ENCODE measurements at regions not wholly inside any gene's neighbourhood (a gene's known extent, or its start where the extent isn't known, plus 50 kb on each side); places are given as distances from the start of the nearest gene placed in this dataset.

DNA sequence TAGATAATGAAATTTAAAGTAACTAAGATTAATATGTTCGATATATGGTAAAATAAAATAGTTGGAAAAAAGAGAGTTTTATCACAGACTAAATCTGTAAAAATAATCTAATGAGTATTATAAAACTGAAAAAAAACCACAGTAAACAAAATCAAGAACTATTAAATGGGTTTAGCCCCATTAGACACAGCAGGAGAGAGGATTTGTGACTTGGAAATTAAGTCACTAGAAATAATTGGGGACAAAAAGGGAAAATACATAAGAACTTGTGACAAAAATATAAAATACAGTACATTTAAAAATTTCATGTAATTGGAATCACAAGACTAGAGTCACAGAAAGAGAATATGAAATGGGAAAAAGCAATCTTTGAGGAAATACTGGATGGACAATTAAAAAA lies 1114.6 kb upstream of the KLHL29 start (continued):
- no peak for TF ChIP-seq SIX1 (CRISPR knock-in tag; IDR thresholded peaks at IDR 0.05; ENCODE audit: borderline replicate concordance)
- no peak for TF ChIP-seq KLF12 (CRISPR knock-in tag; IDR thresholded peaks at IDR 0.05; ENCODE audit: borderline replicate concordance)
- TF ChIP-seq, protein P1, sequence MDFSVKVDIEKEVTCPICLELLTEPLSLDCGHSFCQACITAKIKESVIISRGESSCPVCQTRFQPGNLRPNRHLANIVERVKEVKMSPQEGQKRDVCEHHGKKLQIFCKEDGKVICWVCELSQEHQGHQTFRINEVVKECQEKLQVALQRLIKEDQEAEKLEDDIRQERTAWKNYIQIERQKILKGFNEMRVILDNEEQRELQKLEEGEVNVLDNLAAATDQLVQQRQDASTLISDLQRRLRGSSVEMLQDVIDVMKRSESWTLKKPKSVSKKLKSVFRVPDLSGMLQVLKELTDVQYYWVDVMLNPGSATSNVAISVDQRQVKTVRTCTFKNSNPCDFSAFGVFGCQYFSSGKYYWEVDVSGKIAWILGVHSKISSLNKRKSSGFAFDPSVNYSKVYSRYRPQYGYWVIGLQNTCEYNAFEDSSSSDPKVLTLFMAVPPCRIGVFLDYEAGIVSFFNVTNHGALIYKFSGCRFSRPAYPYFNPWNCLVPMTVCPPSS (IDR thresholded peaks at IDR 0.05) = no peak
- TF ChIP-seq, protein P2, sequence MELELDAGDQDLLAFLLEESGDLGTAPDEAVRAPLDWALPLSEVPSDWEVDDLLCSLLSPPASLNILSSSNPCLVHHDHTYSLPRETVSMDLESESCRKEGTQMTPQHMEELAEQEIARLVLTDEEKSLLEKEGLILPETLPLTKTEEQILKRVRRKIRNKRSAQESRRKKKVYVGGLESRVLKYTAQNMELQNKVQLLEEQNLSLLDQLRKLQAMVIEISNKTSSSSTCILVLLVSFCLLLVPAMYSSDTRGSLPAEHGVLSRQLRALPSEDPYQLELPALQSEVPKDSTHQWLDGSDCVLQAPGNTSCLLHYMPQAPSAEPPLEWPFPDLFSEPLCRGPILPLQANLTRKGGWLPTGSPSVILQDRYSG (CRISPR knock-in tag; IDR thresholded peaks at IDR 0.05) = no peak

DNA sequence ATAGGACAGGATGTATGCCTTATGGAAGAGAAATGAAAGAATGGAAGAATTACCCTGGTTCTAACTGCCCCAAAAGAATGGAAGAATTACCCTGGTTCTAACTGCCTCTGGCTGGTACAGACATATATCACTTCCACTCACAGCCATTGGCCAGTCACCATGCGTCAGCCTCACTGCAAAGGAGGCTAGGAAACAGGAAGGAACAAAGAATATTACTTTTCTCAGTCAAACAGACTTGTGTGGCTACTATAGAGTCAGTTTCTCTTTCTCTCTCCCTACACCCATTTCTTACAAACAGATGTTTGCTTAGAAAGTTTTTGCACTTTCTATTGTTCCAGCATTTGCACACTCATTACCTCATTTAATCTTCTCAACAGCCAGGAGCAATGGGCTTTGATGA lies 1111.1 kb upstream of the KLHL29 start:
- TF ChIP-seq PHF21A (CRISPR knock-in tag; IDR thresholded peaks at IDR 0.05) (no peak), SOX5 (CRISPR knock-in tag; IDR thresholded peaks at IDR 0.05; ENCODE audit: borderline replicate concordance) (no peak), KLF6 (CRISPR knock-in tag; IDR thresholded peaks at IDR 0.05) (no peak), ZNF256 (CRISPR knock-in tag; conservative IDR thresholded peaks at IDR 0.05) (no peak)
- TF ChIP-seq, protein P3, sequence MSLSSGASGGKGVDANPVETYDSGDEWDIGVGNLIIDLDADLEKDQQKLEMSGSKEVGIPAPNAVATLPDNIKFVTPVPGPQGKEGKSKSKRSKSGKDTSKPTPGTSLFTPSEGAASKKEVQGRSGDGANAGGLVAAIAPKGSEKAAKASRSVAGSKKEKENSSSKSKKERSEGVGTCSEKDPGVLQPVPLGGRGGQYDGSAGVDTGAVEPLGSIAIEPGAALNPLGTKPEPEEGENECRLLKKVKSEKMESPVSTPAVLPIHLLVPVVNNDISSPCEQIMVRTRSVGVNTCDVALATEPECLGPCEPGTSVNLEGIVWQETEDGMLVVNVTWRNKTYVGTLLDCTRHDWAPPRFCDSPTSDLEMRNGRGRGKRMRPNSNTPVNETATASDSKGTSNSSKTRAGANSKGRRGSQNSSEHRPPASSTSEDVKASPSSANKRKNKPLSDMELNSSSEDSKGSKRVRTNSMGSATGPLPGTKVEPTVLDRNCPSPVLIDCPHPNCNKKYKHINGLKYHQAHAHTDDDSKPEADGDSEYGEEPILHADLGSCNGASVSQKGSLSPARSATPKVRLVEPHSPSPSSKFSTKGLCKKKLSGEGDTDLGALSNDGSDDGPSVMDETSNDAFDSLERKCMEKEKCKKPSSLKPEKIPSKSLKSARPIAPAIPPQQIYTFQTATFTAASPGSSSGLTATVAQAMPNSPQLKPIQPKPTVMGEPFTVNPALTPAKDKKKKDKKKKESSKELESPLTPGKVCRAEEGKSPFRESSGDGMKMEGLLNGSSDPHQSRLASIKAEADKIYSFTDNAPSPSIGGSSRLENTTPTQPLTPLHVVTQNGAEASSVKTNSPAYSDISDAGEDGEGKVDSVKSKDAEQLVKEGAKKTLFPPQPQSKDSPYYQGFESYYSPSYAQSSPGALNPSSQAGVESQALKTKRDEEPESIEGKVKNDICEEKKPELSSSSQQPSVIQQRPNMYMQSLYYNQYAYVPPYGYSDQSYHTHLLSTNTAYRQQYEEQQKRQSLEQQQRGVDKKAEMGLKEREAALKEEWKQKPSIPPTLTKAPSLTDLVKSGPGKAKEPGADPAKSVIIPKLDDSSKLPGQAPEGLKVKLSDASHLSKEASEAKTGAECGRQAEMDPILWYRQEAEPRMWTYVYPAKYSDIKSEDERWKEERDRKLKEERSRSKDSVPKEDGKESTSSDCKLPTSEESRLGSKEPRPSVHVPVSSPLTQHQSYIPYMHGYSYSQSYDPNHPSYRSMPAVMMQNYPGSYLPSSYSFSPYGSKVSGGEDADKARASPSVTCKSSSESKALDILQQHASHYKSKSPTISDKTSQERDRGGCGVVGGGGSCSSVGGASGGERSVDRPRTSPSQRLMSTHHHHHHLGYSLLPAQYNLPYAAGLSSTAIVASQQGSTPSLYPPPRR (CRISPR knock-in tag; IDR thresholded peaks at IDR 0.05; ENCODE audit: borderline replicate concordance) = no peak
- TF ChIP-seq, protein P4, sequence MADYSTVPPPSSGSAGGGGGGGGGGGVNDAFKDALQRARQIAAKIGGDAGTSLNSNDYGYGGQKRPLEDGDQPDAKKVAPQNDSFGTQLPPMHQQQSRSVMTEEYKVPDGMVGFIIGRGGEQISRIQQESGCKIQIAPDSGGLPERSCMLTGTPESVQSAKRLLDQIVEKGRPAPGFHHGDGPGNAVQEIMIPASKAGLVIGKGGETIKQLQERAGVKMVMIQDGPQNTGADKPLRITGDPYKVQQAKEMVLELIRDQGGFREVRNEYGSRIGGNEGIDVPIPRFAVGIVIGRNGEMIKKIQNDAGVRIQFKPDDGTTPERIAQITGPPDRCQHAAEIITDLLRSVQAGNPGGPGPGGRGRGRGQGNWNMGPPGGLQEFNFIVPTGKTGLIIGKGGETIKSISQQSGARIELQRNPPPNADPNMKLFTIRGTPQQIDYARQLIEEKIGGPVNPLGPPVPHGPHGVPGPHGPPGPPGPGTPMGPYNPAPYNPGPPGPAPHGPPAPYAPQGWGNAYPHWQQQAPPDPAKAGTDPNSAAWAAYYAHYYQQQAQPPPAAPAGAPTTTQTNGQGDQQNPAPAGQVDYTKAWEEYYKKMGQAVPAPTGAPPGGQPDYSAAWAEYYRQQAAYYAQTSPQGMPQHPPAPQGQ (CRISPR knock-in tag; IDR thresholded peaks at IDR 0.05; ENCODE audit: borderline replicate concordance) = no peak
- Histone ChIP-seq H3K4me3 (replicated peaks in 1 of 3; ENCODE audit: insufficient read depth in 1 of 3, low read depth in 2 of 3, low read length in 3 of 3) (no peak overlapping the region), H3K36me3 (replicated peaks in 1 of 2; ENCODE audit: control insufficient read depth in 1 of 2, insufficient read depth in 2 of 2, low read length in 2 of 2) (no peaks in the 10 kb centered on the region), H2AFZ (ENCODE audit: low read length) (no peak overlapping the region), H3K27me3 (ENCODE audit: control insufficient read depth in 1 of 2, insufficient read depth in 2 of 2, low read length in 2 of 2) (no peaks in the 10 kb centered on the region), H3K79me2 (ENCODE audit: insufficient read depth, low read length) (no peaks in the 10 kb centered on the region), H3K9ac (ENCODE audit: insufficient read depth, low read depth, low read length) (no peak overlapping the region), H4K20me1 (ENCODE audit: insufficient read depth, low read length) (no peaks in the 10 kb centered on the region), H3K27ac (ENCODE audit: extremely low read length, insufficient read depth, low read length) (no peak overlapping the region), H3K9me3 (ENCODE audit: low read length) (peaks cover 79% of the 10 kb centered on the region), H3K4me1 (ENCODE audit: insufficient read depth, low read length) (no peaks in the 10 kb centered on the region), H3K4me2 (ENCODE audit: low read depth, low read length) (no peak overlapping the region)
- DNase-seq (ENCODE audit: low spot score) = no peak
- in situ Hi-C loops (cut with HindIII; ENCODE audit: extremely low pct_ligation_motif_present, low pct_unique_long_range_greater_than_20kb) (no loop called here), intact Hi-C loops (cut with micrococcal nuclease; ENCODE audit: unreplicated experiment) (no loop called here)
- FAIRE-seq = no peak
- no peak for ATAC-seq
- POLR2A ChIA-PET = no interaction called here
- no TSS peak for BruUV-seq (replicated peaks)
- 0% methylated on average over 1 of the region's 1 CpG for WGBS (ENCODE audit: low lambda C conversion rate)
- CTCF ChIA-PET (ENCODE audit: low intra/inter-chr PET ratio, low total read pairs) = no interaction called here

Measured in HepG2 (cell line).